Panc1 (cell line): ENCODE measurements at regions not wholly inside any gene's neighbourhood (a gene's known extent, or its start where the extent isn't known, plus 50 kb on each side); places are given as distances from the start of the nearest gene placed in this dataset.

Source experiments
- TF ChIP-seq, protein P1 (sequence below), 2 experiments: IDR thresholded peaks; 2 replicates each; pipeline ENCODE4 v1.6.1; 2011 to 2012; ENCODE audit warnings: low read depth in 2 of 2, control low read depth in 1 of 2, low read length in 1 of 2, mild to moderate bottlenecking in 1 of 2, moderate library complexity in 1 of 2; ENCODE audit not compliant: insufficient read depth in 1 of 2
- TF ChIP-seq, protein P2 (sequence below): fragments of 450-650 bp; IDR thresholded peaks from 2 replicates; pipeline ENCODE4 v1.5.1; 2017; ENCODE audit warnings: mild to moderate bottlenecking

DNA sequence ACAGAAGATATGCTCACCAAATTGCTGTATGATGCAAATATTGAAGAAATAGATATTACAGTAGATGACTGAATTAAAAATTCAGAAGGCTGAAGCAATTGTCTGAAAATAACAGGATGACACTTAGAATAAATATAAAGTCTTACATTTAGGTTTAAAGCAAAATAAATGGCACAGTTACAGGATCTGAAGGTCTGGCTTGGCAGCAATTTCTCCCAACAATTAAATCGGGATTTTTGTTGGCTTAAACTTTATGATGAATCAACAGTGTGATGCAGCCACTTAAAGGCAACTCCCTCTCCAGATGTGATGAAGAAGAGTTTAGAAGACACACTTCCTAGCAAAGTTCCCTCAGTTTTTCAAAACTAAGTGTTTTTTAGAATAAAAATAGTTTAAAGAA is 80.5 kb downstream of the NREP start:
- TF ChIP-seq, protein P1, sequence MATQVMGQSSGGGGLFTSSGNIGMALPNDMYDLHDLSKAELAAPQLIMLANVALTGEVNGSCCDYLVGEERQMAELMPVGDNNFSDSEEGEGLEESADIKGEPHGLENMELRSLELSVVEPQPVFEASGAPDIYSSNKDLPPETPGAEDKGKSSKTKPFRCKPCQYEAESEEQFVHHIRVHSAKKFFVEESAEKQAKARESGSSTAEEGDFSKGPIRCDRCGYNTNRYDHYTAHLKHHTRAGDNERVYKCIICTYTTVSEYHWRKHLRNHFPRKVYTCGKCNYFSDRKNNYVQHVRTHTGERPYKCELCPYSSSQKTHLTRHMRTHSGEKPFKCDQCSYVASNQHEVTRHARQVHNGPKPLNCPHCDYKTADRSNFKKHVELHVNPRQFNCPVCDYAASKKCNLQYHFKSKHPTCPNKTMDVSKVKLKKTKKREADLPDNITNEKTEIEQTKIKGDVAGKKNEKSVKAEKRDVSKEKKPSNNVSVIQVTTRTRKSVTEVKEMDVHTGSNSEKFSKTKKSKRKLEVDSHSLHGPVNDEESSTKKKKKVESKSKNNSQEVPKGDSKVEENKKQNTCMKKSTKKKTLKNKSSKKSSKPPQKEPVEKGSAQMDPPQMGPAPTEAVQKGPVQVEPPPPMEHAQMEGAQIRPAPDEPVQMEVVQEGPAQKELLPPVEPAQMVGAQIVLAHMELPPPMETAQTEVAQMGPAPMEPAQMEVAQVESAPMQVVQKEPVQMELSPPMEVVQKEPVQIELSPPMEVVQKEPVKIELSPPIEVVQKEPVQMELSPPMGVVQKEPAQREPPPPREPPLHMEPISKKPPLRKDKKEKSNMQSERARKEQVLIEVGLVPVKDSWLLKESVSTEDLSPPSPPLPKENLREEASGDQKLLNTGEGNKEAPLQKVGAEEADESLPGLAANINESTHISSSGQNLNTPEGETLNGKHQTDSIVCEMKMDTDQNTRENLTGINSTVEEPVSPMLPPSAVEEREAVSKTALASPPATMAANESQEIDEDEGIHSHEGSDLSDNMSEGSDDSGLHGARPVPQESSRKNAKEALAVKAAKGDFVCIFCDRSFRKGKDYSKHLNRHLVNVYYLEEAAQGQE (IDR thresholded peaks at IDR 0.05; ENCODE audit: insufficient read depth in 1 of 2, low read depth in 2 of 2, low read length in 1 of 2): no peak
- TF ChIP-seq, protein P2, sequence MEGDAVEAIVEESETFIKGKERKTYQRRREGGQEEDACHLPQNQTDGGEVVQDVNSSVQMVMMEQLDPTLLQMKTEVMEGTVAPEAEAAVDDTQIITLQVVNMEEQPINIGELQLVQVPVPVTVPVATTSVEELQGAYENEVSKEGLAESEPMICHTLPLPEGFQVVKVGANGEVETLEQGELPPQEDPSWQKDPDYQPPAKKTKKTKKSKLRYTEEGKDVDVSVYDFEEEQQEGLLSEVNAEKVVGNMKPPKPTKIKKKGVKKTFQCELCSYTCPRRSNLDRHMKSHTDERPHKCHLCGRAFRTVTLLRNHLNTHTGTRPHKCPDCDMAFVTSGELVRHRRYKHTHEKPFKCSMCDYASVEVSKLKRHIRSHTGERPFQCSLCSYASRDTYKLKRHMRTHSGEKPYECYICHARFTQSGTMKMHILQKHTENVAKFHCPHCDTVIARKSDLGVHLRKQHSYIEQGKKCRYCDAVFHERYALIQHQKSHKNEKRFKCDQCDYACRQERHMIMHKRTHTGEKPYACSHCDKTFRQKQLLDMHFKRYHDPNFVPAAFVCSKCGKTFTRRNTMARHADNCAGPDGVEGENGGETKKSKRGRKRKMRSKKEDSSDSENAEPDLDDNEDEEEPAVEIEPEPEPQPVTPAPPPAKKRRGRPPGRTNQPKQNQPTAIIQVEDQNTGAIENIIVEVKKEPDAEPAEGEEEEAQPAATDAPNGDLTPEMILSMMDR: no peak
